KMS-11 (cell line): ENCODE measurements at regions not wholly inside any gene's neighbourhood (a gene's known extent, or its start where the extent isn't known, plus 50 kb on each side); places are given as distances from the start of the nearest gene placed in this dataset.

Experiments
- H2AFZ ChIP-seq: fragments of 200-600 bp; sonication (generic); 2 replicates; pipeline ENCODE4 v1.6.1; 2016; ENCODE audit warnings: antibody characterized with exemption, mixed run types, low read depth
- H3K27ac ChIP-seq: fragments of 200-600 bp; sonication (generic); 2 replicates; pipeline ENCODE4 v1.6.1; 2016; ENCODE audit warnings: mild to moderate bottlenecking, mixed run types
- H3K27me3 ChIP-seq: fragments of 200-600 bp; sonication (generic); 2 replicates; pipeline ENCODE4 v1.6.1; 2017; ENCODE audit warnings: mild to moderate bottlenecking, low read depth, mixed run types, moderate library complexity; ENCODE audit not compliant: insufficient read depth
- H3K36me3 ChIP-seq: fragments of 200-600 bp; sonication (generic); 2 replicates; pipeline ENCODE4 v1.6.1; 2017; ENCODE audit warnings: mild to moderate bottlenecking, mixed run types; ENCODE audit not compliant: insufficient read depth
- H3K4me1 ChIP-seq: fragments of 200-600 bp; sonication (generic); 2 replicates; pipeline ENCODE4 v1.6.1; 2016; ENCODE audit warnings: mild to moderate bottlenecking, low read depth, mixed run types; ENCODE audit not compliant: poor library complexity, severe bottlenecking
- H3K4me2 ChIP-seq: fragments of 200-600 bp; sonication (generic); 2 replicates; pipeline ENCODE4 v1.7.0; 2016; ENCODE audit warnings: mild to moderate bottlenecking, mixed run types
- H3K4me3 ChIP-seq: fragments of 200-600 bp; sonication (generic); IDR thresholded peaks from 2 replicates; pipeline ENCODE4 v1.6.1; 2017; ENCODE audit warnings: low read depth, low read length, mixed read lengths; ENCODE audit not compliant: insufficient read depth
- H3K79me2 ChIP-seq: fragments of 200-600 bp; sonication (generic); 2 replicates; pipeline ENCODE4 v1.6.1; 2016; ENCODE audit warnings: low read depth, mixed run types; ENCODE audit not compliant: insufficient read depth
- H3K9ac ChIP-seq: fragments of 200-600 bp; sonication (generic); 2 replicates; pipeline ENCODE4 v1.6.1; 2016; ENCODE audit warnings: mild to moderate bottlenecking, mixed run types
- H4K20me1 ChIP-seq: fragments of 200-600 bp; sonication (generic); 2 replicates; pipeline ENCODE4 v1.6.1; 2016; ENCODE audit warnings: mild to moderate bottlenecking, mixed run types; ENCODE audit not compliant: insufficient read depth
- CTCF ChIP-seq: fragments of 200-600 bp; sonication (generic); conservative IDR thresholded peaks from 2 replicates; pipeline ENCODE4 v1.6.1; 2017; ENCODE audit warnings: low read depth, mild to moderate bottlenecking, antibody characterized with exemption, low read length, moderate library complexity, mixed read lengths

DNA sequence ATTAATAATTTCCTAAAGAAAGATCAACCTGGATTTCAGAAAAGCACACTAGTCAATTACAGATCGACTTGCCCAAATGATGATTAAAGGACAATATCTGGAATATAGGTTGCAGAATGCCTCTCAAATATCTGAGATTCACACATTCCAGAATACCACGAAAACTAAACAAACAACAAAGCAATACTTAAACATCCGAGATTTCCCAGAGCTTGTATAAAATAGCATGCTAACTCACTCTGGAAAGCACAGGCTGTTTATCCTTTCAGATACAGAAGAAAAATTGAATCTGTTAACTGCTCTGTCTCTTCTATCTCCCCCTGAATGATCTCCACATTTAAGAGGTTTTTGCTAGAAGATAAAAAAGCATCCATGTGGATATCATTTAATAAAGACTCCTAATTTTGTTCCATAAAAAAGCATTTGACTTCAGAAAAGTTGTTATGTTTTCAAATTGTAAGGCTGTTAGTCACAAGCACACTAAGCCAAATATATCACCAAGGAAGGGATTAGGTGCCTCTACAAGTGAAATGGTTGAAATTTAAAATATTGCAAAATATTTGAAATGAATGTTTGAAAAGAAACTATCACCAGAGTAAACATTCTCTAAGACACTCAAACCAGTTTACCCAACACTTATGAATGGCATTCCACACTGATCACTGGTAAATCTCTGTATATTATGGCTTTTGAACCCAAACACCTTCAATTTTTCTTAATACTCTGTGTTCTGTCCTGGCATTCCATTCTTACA, 865.1 kb upstream of the ADAMTS5 start:
- Histone ChIP-seq H3K4me2 (no peak overlapping the region), H3K27me3 (no peaks in the 10 kb centered on the region), H3K79me2 (no peaks in the 10 kb centered on the region), H3K4me3 (no peak overlapping the region), H4K20me1 (no peaks in the 10 kb centered on the region), H2AFZ (no peak overlapping the region), H3K4me1 (no peaks in the 10 kb centered on the region), H3K27ac (no peak overlapping the region), H3K36me3 (no peaks in the 10 kb centered on the region), H3K9ac (no peak overlapping the region)
- no peak for TF ChIP-seq CTCF

GRCh38 chr21:27831177-27831576, 864.3 kb upstream of the ADAMTS5 start:
- no peaks in the 10 kb centered on the region for H3K27me3 ChIP-seq
- no peaks in the 10 kb centered on the region for H3K36me3 ChIP-seq
- no peak overlapping the region for H3K9ac ChIP-seq
- H3K4me3 ChIP-seq, result no peak overlapping the region
- H3K79me2 ChIP-seq, result no peaks in the 10 kb centered on the region
- H4K20me1 ChIP-seq, result no peaks in the 10 kb centered on the region
- no peaks in the 10 kb centered on the region for H3K4me1 ChIP-seq
- no peak overlapping the region for H2AFZ ChIP-seq
- TF ChIP-seq CTCF, result no peak
- no peak overlapping the region for H3K4me2 ChIP-seq
- H3K27ac ChIP-seq, result no peak overlapping the region

DNA sequence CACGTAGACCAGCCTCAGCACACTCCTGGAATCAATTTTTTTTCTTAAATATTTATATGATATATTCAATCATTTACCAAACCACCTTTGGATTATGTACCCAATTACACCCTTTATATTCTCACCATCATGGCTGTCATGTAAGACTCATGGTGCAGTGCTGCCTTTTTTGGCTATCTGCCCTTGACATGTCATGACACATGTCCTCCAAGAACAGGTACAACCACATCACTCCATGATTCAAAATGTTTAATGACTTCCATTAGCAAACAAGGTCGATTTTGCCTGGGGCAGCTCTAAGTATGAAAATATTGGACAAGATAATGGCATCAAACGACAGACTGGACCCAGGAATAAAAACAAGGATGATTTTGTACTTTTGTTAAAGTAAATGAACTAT, 861.1 kb upstream of the ADAMTS5 start:
- Histone ChIP-seq H3K36me3 (no peaks in the 10 kb centered on the region), H4K20me1 (no peaks in the 10 kb centered on the region), H3K27ac (no peak overlapping the region)

DNA sequence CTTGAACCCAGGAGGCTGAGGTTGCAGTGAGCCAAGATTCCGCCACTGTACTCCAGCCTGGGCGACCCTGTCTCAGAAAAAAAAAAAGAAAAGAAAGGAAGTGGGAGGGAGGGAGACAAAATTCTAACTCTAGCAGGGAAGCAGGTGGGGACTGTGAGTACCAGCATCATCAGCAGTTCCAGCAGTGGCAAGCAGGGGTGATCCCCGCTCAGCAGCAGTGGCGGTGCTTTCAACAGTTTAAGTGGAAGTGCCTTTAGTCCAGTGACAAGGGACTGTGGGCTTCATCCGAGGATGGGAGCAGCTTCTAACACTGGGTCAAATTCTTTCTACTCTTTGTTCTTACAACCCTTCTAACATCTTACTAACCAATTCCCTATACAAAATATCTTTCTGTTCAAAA, 858.1 kb upstream of the ADAMTS5 start:
- H3K4me1 ChIP-seq, result no peaks in the 10 kb centered on the region
- no peak overlapping the region for H3K4me2 ChIP-seq
- no peak overlapping the region for H3K4me3 ChIP-seq
- H4K20me1 ChIP-seq, result no peaks in the 10 kb centered on the region
- no peak for TF ChIP-seq CTCF
- no peaks in the 10 kb centered on the region for H3K27me3 ChIP-seq
- H3K27ac ChIP-seq, result no peak overlapping the region
- no peaks in the 10 kb centered on the region for H3K79me2 ChIP-seq
- no peak overlapping the region for H3K9ac ChIP-seq
- H3K36me3 ChIP-seq, result no peaks in the 10 kb centered on the region
- H2AFZ ChIP-seq, result no peak overlapping the region

More for the DNA sequence above, 861.1 kb upstream of the ADAMTS5 start:
- H3K9ac ChIP-seq, result no peak overlapping the region
- H3K27me3 ChIP-seq, result no peaks in the 10 kb centered on the region
- H3K4me2 ChIP-seq, result no peak overlapping the region
- H3K79me2 ChIP-seq, result no peaks in the 10 kb centered on the region
- no peak for TF ChIP-seq CTCF
- H2AFZ ChIP-seq, result no peak overlapping the region
- no peak overlapping the region for H3K4me3 ChIP-seq
- H3K4me1 ChIP-seq, result no peaks in the 10 kb centered on the region
